ENCODE measurements at regions not wholly inside any gene's neighbourhood (a gene's known extent, or its start where the extent isn't known, plus 50 kb on each side); places are given as distances from the start of the nearest gene placed in this dataset.

- ATAC-seq (no peak), DNase-seq (ENCODE audit: low read depth, low spot score) (no peak)
- Histone ChIP-seq H3K27me3 (ENCODE audit: insufficient read depth, low read length) (peaks cover 36% of the 10 kb centered on the region), H3K9me3 (ENCODE audit: control insufficient read depth in 1 of 2, insufficient read depth in 1 of 2, low read depth in 1 of 2, low read length in 2 of 2) (no peaks in the 10 kb centered on the region), H3K4me3 (replicated peaks in 1 of 2; ENCODE audit: low read depth in 1 of 2, low read length in 2 of 2) (no peak overlapping the region), H2AFZ (ENCODE audit: low read depth, low read length, poor library complexity, severe bottlenecking) (no peak overlapping the region), H3K4me2 (ENCODE audit: low read length) (no peak overlapping the region), H3K36me3 (ENCODE audit: control insufficient read depth in 1 of 2, insufficient read depth in 2 of 2, low read length in 2 of 2) (no peaks in the 10 kb centered on the region), H4K20me1 (ENCODE audit: insufficient read depth) (no peaks in the 10 kb centered on the region), H3K9me2 (ENCODE audit: insufficient read depth) (no peaks in the 10 kb centered on the region), H3K79me2 (ENCODE audit: insufficient read depth, low read length) (no peaks in the 10 kb centered on the region), H3K9ac (ENCODE audit: low read length) (no peak overlapping the region), H3K27ac (ENCODE audit: low read depth, low read length) (no peak overlapping the region), H3K4me1 (ENCODE audit: control insufficient read depth in 1 of 2, insufficient read depth in 2 of 2, low read length in 2 of 2) (no peaks in the 10 kb centered on the region)
- TF ChIP-seq FOSL1 (IDR thresholded peaks at IDR 0.05; ENCODE audit: low read depth) (no peak), ZNF274 (IDR thresholded peaks at IDR 0.05; ENCODE audit: low read depth, low read length) (no peak), ELF1 (IDR thresholded peaks at IDR 0.05; ENCODE audit: borderline replicate concordance, low read depth) (no peak), CBX3 (IDR thresholded peaks at IDR 0.05; ENCODE audit: low read depth) (no peak), MAX (IDR thresholded peaks at IDR 0.05) (no peak), POLR2A (IDR thresholded peaks at IDR 0.05; ENCODE audit: borderline replicate concordance, extremely low read depth, insufficient read depth, insufficient read length) (no peak), SP1 (IDR thresholded peaks at IDR 0.05; ENCODE audit: low read depth) (no peak), YY1 (IDR thresholded peaks at IDR 0.05; ENCODE audit: extremely low read depth, insufficient replicate concordance, low read depth, low read length) (no peak), CTCF (IDR thresholded peaks at IDR 0.05 in 2 of 3, conservative IDR thresholded peaks at IDR 0.05 in 1 of 3; ENCODE audit: borderline replicate concordance in 1 of 3, insufficient read depth in 1 of 3, low read depth in 2 of 3, low read length in 2 of 3) (no peak), JUND (IDR thresholded peaks at IDR 0.05) (no peak), ZBTB33 (IDR thresholded peaks at IDR 0.05; ENCODE audit: extremely low read depth, insufficient replicate concordance, low read length) (no peak), EGR1 (IDR thresholded peaks at IDR 0.05; ENCODE audit: low read depth) (no peak), SRF (IDR thresholded peaks at IDR 0.05; ENCODE audit: low read depth) (no peak), POLR2AphosphoS5 (IDR thresholded peaks at IDR 0.05; ENCODE audit: low read depth, low read length) (no peak), TCF7L2 (IDR thresholded peaks at IDR 0.05; ENCODE audit: borderline replicate concordance, extremely low read depth, insufficient read depth, insufficient read length) (no peak), REST (IDR thresholded peaks at IDR 0.05; ENCODE audit: low read depth) (no peak)
- BruUV-seq (replicated peaks): no TSS peak
- ChIA-PET CTCF (no interaction called here), POLR2A (no interaction called here), RAD21 (ENCODE audit: low non-redundant PET in 1 of 2, low total read pairs in 2 of 2, uncharacterized antibody in 2 of 2, unreplicated experiment in 2 of 2) (no interaction called here)
- intact Hi-C loops (cut with micrococcal nuclease): no loop called here
These were observed 94.1 kb upstream of the ATP2B2 start for GRCh38 chr3:10599444-10599843.

Data from HCT116 (cell line).